Astrocyte (in vitro differentiated cells and primary cell): ENCODE measurements at regions not wholly inside any gene's neighbourhood (a gene's known extent, or its start where the extent isn't known, plus 50 kb on each side); places are given as distances from the start of the nearest gene placed in this dataset.

Experiments
- EZH2 ChIP-seq: IDR thresholded peaks from 2 replicates; pipeline ENCODE4 v1.6.1; 2012; ENCODE audit warnings: mild to moderate bottlenecking, low read length, inconsistent platforms; ENCODE audit not compliant: insufficient read depth
- TF ChIP-seq, protein P1 (sequence below): IDR thresholded peaks from 2 replicates; pipeline ENCODE4 v1.5.1; 2011; ENCODE audit warnings: low read depth, mild to moderate bottlenecking, inconsistent platforms, low read length, moderate library complexity; ENCODE audit not compliant: insufficient read depth

DNA sequence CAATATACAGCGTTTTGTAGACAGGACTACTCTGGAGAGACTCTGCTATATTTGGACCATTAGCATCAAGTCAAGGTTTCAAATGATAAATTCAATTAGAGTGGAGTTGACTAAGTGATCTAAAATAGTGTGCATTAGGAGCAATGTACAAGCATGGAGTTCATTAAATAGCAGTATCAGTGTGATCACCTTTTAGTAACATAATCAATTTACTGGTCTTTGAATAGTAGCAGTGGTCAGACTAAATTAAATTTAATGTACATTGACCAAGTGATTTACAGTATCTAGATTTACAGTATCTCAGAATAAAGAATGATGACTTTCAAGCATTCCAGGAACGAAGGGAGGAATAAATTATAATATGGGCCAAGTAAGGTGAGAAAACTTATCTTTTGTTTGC, 489.6 kb upstream of the ADGRL4 start:
- TF ChIP-seq, protein P1, sequence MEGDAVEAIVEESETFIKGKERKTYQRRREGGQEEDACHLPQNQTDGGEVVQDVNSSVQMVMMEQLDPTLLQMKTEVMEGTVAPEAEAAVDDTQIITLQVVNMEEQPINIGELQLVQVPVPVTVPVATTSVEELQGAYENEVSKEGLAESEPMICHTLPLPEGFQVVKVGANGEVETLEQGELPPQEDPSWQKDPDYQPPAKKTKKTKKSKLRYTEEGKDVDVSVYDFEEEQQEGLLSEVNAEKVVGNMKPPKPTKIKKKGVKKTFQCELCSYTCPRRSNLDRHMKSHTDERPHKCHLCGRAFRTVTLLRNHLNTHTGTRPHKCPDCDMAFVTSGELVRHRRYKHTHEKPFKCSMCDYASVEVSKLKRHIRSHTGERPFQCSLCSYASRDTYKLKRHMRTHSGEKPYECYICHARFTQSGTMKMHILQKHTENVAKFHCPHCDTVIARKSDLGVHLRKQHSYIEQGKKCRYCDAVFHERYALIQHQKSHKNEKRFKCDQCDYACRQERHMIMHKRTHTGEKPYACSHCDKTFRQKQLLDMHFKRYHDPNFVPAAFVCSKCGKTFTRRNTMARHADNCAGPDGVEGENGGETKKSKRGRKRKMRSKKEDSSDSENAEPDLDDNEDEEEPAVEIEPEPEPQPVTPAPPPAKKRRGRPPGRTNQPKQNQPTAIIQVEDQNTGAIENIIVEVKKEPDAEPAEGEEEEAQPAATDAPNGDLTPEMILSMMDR: no peak
- no peak for TF ChIP-seq EZH2
